Neutrophil (primary cell): ENCODE measurements at regions not wholly inside any gene's neighbourhood (a gene's known extent, or its start where the extent isn't known, plus 50 kb on each side); places are given as distances from the start of the nearest gene placed in this dataset.

Source experiments
- H3K27ac ChIP-seq: fragments of 200-600 bp; sonication (generic); 2 replicates; pipeline ENCODE4 v1.5.1; 2016; ENCODE audit warnings: mild to moderate bottlenecking, moderate library complexity
- H3K27me3 ChIP-seq: fragments of 200-600 bp; sonication (generic); 2 replicates; pipeline ENCODE4 v1.6.0; 2016; ENCODE audit warnings: mild to moderate bottlenecking
- H3K36me3 ChIP-seq: fragments of 200-600 bp; sonication (generic); 2 replicates; pipeline ENCODE4 v1.5.1; 2017
- H3K4me1 ChIP-seq, 2 experiments: fragments of 200-600 bp in 1 of 2; sonication (generic) in 1 of 2; 1 replicate in 1 of 2; 2 replicates in 1 of 2; pipeline versions ENCODE4 v1.5.1 to v1.6.1; 2013 to 2016; ENCODE audit warnings: low read depth in 1 of 2, low read length in 1 of 2, mild to moderate bottlenecking in 1 of 2, moderate library complexity in 1 of 2; ENCODE audit not compliant: control insufficient read depth in 1 of 2, insufficient read depth in 1 of 2
- H3K4me3 ChIP-seq, 2 experiments: fragments of 200-600 bp in 1 of 2; sonication (generic) in 1 of 2; 1 replicate in 1 of 2; 2 replicates in 1 of 2; pipeline ENCODE4 v1.5.1; 2013 to 2016; ENCODE audit warnings: low read depth in 1 of 2, low read length in 1 of 2, mild to moderate bottlenecking in 1 of 2, moderate library complexity in 1 of 2
- H3K9me3 ChIP-seq: fragments of 200-600 bp; sonication (generic); 2 replicates; pipeline ENCODE4 v1.5.1; 2016
- TF ChIP-seq, protein P1 (sequence below): fragments of 200-600 bp; sonication (generic); IDR thresholded peaks from 2 replicates; pipeline ENCODE4 v1.5.1; 2016; ENCODE audit warnings: antibody characterized with exemption

DNA sequence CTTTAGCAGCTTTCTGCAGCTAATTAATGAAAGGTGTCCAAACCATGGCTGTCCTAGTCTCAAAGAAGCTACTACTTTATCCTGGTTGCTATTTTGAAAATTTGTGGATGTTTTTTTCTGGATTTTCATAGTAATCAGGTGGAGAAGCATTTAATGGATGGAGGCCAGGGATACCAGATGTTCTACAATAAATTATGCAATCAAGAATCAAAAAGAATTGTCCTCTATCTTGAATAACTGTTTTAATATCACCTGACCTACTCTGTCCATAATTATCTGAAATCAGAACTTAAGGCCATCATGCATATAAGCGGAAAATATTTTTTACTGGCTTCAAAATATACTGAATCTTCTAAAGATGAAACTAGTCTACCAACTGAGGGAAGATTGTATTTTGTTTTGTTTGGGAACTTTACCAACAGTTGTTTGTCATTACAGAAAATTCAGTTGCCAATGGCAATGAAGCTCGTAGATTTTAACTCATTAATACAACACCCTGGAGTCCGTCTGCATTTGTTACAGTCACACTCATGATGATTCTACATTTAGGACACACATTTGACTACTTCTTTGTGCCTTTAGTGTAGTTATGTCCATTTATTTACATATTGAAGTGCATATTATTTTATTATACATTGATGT is 762.3 kb upstream of the GRM7 start:
- no peaks in the 10 kb centered on the region for H3K27me3 ChIP-seq
- H3K4me3 ChIP-seq = no peak overlapping the region
- no peaks in the 10 kb centered on the region for H3K9me3 ChIP-seq
- no peaks in the 10 kb centered on the region for H3K36me3 ChIP-seq
- TF ChIP-seq, protein P1, sequence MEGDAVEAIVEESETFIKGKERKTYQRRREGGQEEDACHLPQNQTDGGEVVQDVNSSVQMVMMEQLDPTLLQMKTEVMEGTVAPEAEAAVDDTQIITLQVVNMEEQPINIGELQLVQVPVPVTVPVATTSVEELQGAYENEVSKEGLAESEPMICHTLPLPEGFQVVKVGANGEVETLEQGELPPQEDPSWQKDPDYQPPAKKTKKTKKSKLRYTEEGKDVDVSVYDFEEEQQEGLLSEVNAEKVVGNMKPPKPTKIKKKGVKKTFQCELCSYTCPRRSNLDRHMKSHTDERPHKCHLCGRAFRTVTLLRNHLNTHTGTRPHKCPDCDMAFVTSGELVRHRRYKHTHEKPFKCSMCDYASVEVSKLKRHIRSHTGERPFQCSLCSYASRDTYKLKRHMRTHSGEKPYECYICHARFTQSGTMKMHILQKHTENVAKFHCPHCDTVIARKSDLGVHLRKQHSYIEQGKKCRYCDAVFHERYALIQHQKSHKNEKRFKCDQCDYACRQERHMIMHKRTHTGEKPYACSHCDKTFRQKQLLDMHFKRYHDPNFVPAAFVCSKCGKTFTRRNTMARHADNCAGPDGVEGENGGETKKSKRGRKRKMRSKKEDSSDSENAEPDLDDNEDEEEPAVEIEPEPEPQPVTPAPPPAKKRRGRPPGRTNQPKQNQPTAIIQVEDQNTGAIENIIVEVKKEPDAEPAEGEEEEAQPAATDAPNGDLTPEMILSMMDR = no peak
- no peaks in the 10 kb centered on the region for H3K4me1 ChIP-seq
- no peak overlapping the region for H3K27ac ChIP-seq

DNA sequence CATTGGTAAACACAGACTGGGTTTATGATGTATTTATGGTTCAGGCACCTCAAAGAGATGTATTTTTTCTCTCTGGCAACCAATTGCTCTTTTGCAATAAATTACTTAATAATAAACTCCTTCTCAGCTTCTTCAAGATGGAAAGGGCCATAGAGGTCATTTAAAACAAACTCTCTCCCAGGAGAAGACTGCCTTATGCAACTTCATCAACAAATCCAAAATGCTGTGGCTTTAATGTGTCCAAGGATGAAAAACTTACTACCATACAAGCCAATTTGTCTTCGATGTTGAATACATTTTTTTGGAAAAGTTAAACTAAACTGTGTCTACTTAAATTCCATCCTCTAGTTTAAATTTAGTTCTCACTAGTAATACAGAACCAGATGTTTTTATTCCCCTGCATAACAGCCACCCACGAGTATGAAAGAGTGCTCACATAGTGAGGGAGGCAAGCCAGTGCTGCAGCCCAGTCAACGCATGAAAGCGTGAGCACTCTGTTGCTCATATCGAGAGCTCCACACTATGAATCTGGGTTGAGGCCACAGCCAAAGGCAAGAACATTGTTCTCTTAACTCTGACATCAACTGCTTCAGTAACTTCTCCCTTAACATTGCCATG is 761.3 kb upstream of the GRM7 start:
- H3K4me1 ChIP-seq = no peaks in the 10 kb centered on the region
- H3K27me3 ChIP-seq = no peaks in the 10 kb centered on the region
- H3K9me3 ChIP-seq = no peaks in the 10 kb centered on the region

DNA sequence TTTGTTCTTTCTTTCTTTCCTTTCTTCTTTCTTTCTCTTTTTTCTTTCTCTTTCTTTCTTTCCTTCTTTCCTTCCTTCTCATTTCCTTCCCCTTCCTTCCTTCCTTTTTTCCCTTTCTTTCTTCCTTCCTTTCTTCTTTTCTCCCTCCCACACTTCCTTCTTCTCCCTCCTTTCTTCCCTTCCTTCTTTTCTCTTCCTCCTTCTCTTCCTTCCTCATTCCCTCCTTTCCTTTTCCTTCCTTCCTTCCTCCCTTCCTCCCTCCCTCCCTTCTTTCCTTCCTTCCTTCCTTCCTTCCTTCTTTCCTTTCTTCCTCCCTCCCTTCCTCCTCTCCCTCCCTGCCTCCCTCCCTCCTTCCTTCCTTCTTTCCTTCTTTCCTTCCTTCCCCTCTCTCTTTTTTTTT is 755.7 kb upstream of the GRM7 start:
- Histone ChIP-seq H3K27ac (no peak overlapping the region), H3K9me3 (no peaks in the 10 kb centered on the region), H3K4me3 (no peak overlapping the region), H3K27me3 (no peaks in the 10 kb centered on the region), H3K4me1 (no peaks in the 10 kb centered on the region), H3K36me3 (no peaks in the 10 kb centered on the region)
- TF ChIP-seq, protein P1 = no peak

More for the DNA sequence above, 761.3 kb upstream of the GRM7 start:
- TF ChIP-seq, protein P1 = no peak
- Histone ChIP-seq H3K4me3 (no peak overlapping the region), H3K27ac (no peak overlapping the region), H3K36me3 (no peaks in the 10 kb centered on the region)

DNA sequence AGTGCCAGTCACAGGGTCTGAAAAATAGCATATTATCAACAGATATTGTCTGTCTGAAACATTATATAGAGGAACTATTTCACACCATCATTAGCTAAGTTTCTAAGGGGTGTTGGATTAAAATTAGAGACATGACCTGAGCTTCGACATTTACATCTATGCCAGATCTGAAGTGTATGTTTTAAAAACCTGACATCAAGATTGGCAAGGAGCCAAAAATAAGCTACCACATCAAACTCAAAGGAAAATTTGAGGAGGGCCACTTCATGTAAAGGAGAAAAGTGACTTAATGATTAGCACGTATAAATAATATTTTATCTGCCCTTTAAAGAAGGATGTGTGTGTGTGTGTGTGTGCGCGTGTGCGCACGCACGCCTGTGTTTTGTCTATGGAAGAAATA is 752.0 kb upstream of the GRM7 start:
- Histone ChIP-seq H3K27ac (no peak overlapping the region), H3K4me3 (no peak overlapping the region), H3K9me3 (no peaks in the 10 kb centered on the region), H3K4me1 (no peaks in the 10 kb centered on the region), H3K27me3 (no peaks in the 10 kb centered on the region), H3K36me3 (no peaks in the 10 kb centered on the region)
- TF ChIP-seq, protein P1 = no peak

DNA sequence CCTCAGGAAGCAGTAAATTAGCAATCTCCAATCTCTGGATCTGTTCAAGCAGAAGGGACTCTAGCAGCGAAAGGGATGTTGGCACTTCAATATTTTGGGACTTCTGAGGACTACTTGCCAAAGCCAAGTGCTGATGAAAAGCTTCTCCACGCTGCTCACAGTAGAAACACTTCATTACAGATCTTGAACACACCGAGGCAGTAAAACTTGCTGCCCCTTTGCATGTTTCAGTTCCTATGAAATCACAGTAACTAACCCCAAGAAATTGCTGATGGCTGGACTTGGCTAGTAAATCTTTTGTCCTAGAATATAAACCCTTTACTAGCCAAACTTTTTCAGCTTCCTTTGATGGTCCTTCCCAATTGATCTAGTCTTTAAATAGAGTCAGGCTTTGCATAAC is 750.5 kb upstream of the GRM7 start:
- no peaks in the 10 kb centered on the region for H3K4me1 ChIP-seq
- H3K27me3 ChIP-seq = no peaks in the 10 kb centered on the region
- TF ChIP-seq, protein P1 = no peak
- no peaks in the 10 kb centered on the region for H3K36me3 ChIP-seq
- H3K4me3 ChIP-seq = no peak overlapping the region
- H3K27ac ChIP-seq = no peak overlapping the region
- no peaks in the 10 kb centered on the region for H3K9me3 ChIP-seq
